Mononuclear cell (primary cell): ENCODE measurements at regions not wholly inside any gene's neighbourhood (a gene's known extent, or its start where the extent isn't known, plus 50 kb on each side); places are given as distances from the start of the nearest gene placed in this dataset.

Experiments
- H3K27me3 ChIP-seq: 2 replicates; pipeline ENCODE4 v1.6.0; 2011; ENCODE audit warnings: low read length, control low read depth; ENCODE audit not compliant: insufficient read depth
- H3K4me1 ChIP-seq: 2 replicates; pipeline ENCODE4 v1.5.1; 2011; ENCODE audit warnings: mild to moderate bottlenecking, low read length, control low read depth; ENCODE audit not compliant: insufficient read depth
- H3K4me3 ChIP-seq: 2 replicates; pipeline ENCODE4 v1.5.1; 2011; ENCODE audit warnings: mild to moderate bottlenecking, low read length, moderate library complexity
- H3K9me3 ChIP-seq: 2 replicates; pipeline ENCODE4 v1.5.1; 2011; ENCODE audit warnings: low read depth, mild to moderate bottlenecking, control low read depth, low read length

DNA sequence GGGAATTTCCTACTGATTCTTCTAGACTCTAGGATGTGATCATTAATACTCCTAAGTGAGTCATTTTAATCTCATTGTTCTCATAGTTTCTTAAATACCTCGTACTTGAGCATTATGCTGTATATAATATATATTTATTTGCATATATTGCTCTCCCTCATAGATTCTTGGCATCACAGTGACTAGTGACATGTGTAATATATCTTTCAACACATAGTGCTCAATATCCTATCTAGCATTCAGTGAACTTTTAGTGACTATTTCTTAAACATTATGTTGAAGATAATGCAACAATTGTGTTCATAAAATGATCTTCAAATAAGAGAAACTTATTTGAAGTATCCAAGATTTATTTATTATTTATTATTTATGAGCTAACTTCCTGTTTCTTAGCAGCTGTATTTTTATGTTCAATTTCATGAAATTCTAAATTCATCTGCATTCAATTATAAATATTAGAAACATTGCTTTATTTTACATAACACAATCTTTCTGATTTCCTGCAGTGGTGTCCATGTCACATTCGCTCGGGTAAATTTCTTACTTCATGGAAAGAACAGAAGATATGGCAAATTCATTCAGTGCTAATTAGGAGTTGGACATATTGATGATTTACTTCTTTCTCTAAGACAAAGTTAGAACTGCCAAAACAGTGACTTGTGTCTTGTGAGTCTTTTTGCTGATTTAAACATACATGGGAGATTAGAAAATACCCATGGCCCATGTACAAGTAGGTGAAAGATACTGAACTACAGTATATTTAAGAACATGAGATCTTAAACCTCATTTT, 1095.5 kb upstream of the IGFBP7 start:
- H3K4me3 ChIP-seq: no peak overlapping the region
- no peaks in the 10 kb centered on the region for H3K9me3 ChIP-seq
- no peaks in the 10 kb centered on the region for H3K4me1 ChIP-seq
- H3K27me3 ChIP-seq: no peaks in the 10 kb centered on the region

DNA sequence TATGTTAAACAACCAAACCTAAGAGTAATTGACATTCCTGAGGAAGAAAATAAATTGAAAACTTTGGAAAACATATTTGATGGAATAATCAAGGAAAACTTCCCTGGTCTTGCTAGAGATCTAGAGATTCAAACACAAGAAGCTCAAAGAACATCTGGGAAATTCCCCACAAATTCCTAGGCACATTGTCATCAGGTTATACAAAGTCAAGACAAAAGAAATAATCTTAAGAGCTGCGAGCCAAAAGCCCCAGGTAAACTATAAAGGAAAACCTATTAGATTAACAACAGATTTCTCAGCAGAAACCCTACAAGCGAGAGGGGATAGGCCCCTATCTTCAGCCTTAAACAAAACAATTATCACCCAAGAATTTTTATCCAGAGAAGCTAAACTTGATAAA, 1082.0 kb upstream of the IGFBP7 start:
- H3K4me1 ChIP-seq: no peaks in the 10 kb centered on the region
- H3K4me3 ChIP-seq: no peak overlapping the region
- no peaks in the 10 kb centered on the region for H3K9me3 ChIP-seq
- H3K27me3 ChIP-seq: no peaks in the 10 kb centered on the region

DNA sequence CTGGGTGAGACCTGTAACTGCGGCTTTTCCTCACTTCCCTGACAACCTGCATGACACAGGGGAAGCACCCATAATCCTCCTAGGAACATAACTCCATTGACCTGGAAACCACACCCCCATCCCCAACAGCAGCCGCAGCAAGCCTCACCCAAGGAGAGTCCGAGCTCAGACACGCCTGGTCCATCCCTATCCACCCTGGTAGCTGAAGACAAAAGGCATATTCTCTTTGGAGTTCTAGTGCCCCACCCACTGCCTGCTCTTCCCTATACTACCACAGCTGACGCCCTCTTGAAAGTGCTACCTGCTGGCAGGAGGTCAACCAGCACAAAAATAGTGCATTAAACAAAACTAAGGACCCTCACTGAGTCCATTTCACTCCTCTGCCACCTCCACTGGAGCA, 1080.9 kb upstream of the IGFBP7 start:
- Histone ChIP-seq H3K4me1 (no peaks in the 10 kb centered on the region), H3K27me3 (no peaks in the 10 kb centered on the region), H3K9me3 (no peaks in the 10 kb centered on the region), H3K4me3 (no peak overlapping the region)

DNA sequence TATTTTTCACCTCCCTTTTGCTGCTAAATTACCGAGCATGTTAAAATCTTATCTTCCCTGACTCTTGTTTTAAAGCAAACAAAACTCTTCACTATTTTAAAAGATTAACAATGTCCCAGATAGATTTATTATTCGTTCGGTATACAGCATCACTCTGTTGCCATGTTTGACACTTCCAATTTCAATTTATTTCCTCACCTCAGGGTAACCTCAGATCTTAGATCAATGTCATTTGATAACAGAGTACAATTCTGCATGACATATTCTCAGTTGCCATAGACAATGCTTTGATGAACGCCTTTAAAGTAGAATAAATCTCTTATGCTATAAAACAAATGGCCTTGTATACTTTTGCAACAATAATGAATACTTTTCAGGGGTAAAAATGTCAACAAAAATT, 1078.1 kb upstream of the IGFBP7 start:
- no peaks in the 10 kb centered on the region for H3K9me3 ChIP-seq
- no peaks in the 10 kb centered on the region for H3K4me1 ChIP-seq
- no peak overlapping the region for H3K4me3 ChIP-seq
- H3K27me3 ChIP-seq: no peaks in the 10 kb centered on the region

DNA sequence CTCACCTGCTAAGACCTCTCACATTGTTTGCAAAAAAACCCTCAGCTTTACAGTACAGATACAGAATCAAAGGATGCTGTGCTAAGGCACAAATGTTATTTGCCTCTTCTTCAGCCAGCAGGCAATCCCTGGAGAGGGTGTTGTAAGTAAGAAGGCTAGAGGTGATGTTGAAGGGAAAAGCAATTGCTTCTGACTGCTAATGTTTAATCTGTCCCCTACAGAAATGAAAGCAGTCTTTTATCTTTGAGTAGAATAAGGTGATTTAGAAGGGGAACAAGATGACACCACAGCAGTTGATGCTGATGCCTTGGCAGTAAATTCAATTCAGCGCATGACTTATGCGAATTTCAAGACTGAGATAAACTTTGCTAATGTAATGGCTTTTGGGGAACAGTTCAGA, 1064.8 kb upstream of the IGFBP7 start:
- no peak overlapping the region for H3K4me3 ChIP-seq
- no peaks in the 10 kb centered on the region for H3K27me3 ChIP-seq
- no peaks in the 10 kb centered on the region for H3K9me3 ChIP-seq
- no peaks in the 10 kb centered on the region for H3K4me1 ChIP-seq

DNA sequence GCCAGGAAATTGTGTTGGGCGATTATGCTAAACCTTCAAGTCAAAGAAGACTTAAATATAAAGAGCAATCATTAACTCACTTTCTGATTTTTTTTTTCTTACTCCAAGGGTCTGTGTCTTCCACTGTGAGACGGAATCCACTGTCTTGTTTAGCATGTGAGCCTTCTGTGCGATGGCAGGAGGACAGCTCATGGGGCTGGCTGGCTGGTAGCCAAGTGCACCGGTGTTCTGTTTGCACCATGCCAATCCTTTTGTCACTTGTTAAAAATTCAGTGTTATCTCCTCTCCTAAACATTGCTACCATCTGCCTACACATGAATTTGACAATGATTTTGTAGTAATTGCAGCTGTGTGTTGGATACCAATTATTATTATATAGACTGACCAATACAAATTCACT, 1056.3 kb upstream of the IGFBP7 start:
- no peak overlapping the region for H3K4me3 ChIP-seq
- H3K4me1 ChIP-seq: no peaks in the 10 kb centered on the region
- H3K9me3 ChIP-seq: no peaks in the 10 kb centered on the region
- H3K27me3 ChIP-seq: no peaks in the 10 kb centered on the region

DNA sequence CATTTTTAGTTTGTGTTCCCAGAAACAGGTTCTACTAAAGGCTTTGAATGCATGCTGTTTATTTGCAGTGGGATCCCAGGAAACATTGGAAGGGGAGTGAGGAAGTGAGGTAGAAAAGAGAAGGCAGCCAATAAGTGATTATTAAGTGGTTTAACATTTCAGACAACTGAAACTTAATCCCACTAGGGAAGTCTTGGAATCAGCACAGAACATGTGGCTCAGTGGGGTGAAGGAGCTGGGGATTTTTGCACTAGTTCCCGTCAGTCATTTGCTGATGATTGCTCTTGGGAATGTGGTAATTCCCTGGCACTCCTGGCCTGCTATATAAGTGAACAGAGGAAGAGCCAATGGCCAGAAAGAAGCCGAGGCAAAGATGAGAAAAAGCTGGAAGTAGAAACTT, 1053.0 kb upstream of the IGFBP7 start:
- Histone ChIP-seq H3K4me3 (no peak overlapping the region), H3K27me3 (no peaks in the 10 kb centered on the region), H3K9me3 (no peaks in the 10 kb centered on the region), H3K4me1 (no peaks in the 10 kb centered on the region)

DNA sequence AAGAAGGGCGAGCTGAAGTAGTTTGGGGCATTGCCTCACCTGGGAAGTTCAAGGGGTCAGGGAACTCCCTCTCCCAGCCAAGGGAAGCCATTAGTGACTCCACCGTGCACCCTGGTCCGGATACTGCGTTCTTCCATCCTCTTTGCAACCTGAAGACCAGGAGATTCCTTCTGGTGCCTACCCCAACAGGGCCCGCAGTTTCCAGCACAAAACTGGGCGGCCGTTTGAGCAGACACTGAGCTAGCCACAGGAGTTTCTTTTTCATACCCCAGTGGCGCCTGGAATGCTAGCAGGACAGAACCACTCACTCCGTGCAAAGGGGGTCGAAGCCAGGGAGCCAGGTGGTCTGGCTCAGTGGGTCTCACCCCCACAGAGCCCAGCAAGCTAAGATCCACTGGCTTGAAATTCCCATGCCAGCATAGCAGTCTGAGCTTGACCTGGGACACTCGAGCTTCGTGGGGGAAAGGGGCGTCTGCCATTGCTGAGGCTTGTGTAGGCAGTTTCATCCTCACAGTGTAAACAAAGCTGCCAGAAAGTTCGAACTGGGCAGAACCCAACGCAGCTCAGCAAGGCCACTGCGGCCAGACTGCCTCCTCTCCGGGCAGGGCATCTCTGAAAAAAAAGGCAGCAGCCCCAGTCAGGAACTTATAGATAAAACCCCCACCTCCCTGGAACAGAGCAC, 1039.4 kb upstream of the IGFBP7 start:
- no peaks in the 10 kb centered on the region for H3K27me3 ChIP-seq
- no peaks in the 10 kb centered on the region for H3K9me3 ChIP-seq
- H3K4me3 ChIP-seq: no peak overlapping the region
- H3K4me1 ChIP-seq: no peaks in the 10 kb centered on the region

DNA sequence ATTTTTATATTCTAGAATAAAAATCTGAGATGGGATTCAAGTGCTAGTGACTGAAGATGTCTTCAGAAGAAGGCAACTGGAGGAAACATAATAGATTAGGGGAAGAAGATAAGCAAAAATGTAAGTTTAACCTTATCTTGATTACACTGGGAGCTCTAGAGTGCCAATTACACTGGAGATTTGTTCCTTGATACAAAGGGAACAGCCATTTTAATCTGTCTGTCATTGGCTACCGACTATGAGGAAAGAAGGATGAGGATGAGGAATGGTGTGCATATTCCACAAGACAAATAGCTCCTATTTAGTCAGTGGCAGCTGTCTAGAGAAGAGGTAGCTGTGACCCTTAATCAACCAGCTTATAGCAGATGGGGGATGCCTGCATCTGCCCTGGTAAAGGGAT, 1034.5 kb upstream of the IGFBP7 start:
- no peaks in the 10 kb centered on the region for H3K4me1 ChIP-seq
- no peaks in the 10 kb centered on the region for H3K27me3 ChIP-seq
- no peak overlapping the region for H3K4me3 ChIP-seq
- no peaks in the 10 kb centered on the region for H3K9me3 ChIP-seq

DNA sequence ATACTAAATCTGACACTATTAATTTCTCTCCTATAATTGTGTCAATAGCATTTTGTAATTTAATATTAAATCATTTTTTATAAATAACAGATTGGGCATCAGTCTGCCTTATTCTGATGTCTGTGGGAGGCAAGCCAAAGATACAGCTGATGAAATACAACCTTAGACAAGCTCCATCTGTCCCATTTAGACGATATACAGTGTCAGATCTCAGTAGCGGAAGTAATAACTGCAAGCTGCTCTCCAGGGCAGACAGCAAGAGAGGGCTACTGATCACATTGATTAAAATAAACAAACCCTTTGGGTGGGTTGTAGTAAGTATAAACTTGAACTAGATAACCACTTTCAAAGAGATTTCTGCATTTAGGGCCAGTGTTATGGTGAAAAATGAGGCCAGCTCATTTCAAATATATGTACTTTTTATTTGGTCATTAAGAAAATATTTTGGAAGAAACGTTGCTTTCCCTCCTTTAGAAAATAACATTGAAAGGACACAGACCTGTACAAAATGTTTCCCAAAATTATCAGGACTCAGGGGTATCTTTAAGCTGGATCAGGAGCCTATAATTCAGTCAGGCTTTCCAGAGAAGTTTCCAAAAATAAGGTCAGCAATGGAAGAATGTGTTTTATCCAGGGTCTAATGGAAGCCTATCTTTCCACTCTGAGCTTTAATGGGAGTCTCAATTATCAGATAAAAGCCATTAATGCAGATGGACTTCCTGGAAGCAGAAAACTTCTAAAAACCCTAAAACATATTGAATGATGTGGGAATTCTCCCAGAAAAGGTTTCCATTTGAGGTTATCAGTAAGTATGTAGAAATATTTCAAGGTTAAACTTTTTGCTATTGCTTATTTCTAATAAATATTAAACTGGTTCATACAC, 1028.8 kb upstream of the IGFBP7 start:
- H3K4me1 ChIP-seq: no peaks in the 10 kb centered on the region
- H3K4me3 ChIP-seq: no peak overlapping the region
- no peaks in the 10 kb centered on the region for H3K27me3 ChIP-seq
- no peaks in the 10 kb centered on the region for H3K9me3 ChIP-seq

DNA sequence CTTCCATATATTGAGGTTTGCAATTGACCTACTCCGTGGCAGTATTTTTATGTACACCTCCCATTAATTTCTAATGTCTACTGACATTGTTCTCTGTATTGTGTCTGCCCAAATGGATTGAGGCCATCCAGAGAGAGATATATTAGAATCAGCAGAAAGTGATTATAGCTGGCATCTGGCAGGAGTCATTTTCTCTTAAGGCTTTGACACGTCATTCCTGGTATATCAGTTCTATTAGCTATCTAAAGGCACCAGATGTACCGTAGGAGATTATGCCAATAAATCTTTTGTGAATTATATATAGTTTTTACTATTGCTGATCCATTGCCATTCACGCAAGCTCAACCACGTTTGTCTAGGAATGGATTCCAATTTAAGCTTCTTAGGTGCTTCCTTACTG, 1026.4 kb upstream of the IGFBP7 start:
- Histone ChIP-seq H3K4me1 (no peaks in the 10 kb centered on the region), H3K27me3 (no peaks in the 10 kb centered on the region), H3K4me3 (no peak overlapping the region), H3K9me3 (no peaks in the 10 kb centered on the region)

DNA sequence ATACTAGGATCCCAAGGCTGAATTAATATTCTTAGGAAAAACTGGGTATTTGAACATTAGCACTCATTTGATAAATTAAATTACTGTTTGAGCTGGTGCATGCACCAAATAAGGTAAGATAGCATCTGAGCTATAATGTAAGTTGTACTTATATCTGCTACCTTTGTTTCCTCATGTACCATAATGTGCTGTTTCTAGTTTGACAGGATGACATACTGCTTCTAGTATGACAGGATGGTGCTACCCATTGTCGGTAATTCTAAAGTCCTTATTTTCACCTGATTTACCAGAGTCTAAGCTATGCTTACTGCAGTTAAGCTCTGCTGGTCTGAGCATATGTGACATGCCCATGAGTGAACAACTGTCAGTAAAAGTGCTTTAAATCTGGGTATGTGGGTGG, 1017.5 kb upstream of the IGFBP7 start:
- no peak overlapping the region for H3K4me3 ChIP-seq
- H3K4me1 ChIP-seq: no peaks in the 10 kb centered on the region

DNA sequence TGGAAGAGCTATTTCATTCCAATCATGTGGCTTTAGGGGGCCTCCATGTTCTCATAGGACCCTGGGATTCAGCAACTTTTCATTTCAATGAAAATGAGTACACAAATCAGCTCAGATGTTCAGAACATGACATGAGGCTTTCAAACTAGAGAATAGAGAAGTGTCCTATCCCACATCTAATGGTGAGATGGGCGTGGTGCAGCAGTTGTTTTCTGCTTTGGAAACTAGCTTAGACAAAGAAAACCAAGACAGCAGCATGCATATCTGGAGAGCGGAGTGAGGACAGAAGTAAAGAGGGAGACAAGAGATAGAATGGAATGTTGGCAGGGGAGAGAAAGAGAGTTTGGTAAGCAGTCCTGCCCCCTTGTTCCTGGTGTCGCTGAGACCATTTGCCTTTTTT, 1009.1 kb upstream of the IGFBP7 start:
- H3K4me3 ChIP-seq: no peak overlapping the region
- H3K9me3 ChIP-seq: no peaks in the 10 kb centered on the region
- no peaks in the 10 kb centered on the region for H3K27me3 ChIP-seq
- no peaks in the 10 kb centered on the region for H3K4me1 ChIP-seq

More for the DNA sequence above, 1017.5 kb upstream of the IGFBP7 start:
- H3K27me3 ChIP-seq: no peaks in the 10 kb centered on the region
- no peaks in the 10 kb centered on the region for H3K9me3 ChIP-seq

DNA sequence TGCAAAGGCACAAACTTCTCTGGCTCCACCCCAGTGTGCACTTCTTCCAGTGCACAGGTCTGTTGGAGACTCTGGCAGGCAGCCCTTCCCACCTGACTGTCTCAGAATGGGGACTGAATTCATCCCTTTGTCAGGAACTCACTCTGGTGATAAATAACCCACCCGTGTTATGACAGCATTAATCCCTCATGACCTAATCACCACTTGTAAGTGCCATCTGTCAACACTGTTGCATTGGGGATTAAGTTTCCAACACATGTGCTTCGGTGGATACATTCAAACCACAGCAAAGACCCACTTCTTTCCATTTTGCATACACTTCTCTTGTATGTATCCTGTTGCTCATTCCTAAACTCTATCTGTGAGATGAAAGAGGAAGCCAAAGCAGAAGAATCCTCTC, 1002.9 kb upstream of the IGFBP7 start:
- Histone ChIP-seq H3K4me3 (no peak overlapping the region), H3K9me3 (no peaks in the 10 kb centered on the region), H3K27me3 (no peaks in the 10 kb centered on the region), H3K4me1 (no peaks in the 10 kb centered on the region)

DNA sequence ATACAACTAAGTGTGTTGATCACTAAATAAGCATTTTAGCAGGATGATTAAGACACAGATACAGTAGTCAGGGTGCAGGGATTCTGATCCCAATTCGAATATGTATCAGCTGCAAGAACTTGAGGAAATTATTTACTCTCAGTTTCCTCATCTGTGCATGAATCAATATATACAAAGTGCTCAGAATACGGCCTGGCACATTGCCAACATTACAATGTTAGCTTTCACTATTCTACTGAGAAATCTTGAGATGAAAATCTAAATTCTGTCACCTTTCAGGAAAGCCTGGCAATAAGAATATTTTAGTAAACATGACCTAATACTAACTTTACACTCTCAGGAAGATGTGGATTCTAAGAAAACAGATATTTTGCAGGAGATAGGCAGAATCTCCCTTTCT, 1001.6 kb upstream of the IGFBP7 start:
- H3K9me3 ChIP-seq: no peaks in the 10 kb centered on the region
- H3K4me1 ChIP-seq: no peaks in the 10 kb centered on the region
- no peak overlapping the region for H3K4me3 ChIP-seq
- no peaks in the 10 kb centered on the region for H3K27me3 ChIP-seq
